ENCODE measurements at regions not wholly inside any gene's neighbourhood (a gene's known extent, or its start where the extent isn't known, plus 50 kb on each side); places are given as distances from the start of the nearest gene placed in this dataset.

DNA sequence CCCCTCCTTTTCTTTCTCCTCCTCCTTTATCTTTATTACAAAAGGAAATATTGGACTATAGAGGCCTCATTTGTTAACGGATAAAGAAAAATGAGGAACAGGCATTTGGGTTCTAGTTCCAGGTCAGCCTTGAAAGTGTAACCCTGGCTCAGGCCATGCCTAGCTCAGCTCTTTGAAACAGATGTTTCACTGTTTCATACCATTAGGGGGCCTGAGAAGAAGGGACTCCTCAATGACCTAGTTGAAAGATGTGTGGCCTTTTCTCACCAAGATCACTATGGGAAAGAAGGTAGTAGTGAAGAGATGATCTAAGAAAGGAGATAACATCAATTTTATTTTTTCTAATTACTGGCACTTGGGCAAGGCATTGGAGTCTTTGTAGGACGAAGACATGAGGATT lies 952.7 kb downstream of the SLC4A3 start:
- DNase-seq (ENCODE audit: insufficient read length, low spot score, missing footprints) = no peak
- H3K27me3 ChIP-seq (ENCODE audit: insufficient read depth, low read length) = no peaks in the 10 kb centered on the region
- no peak overlapping the region for H3K4me2 ChIP-seq (ENCODE audit: insufficient read depth, low read length)
- no peaks in the 10 kb centered on the region for H3K79me2 ChIP-seq (ENCODE audit: insufficient read depth, low read length)
- H3K4me1 ChIP-seq (ENCODE audit: insufficient read depth, low read length) = no peaks in the 10 kb centered on the region
- no peak overlapping the region for H2AFZ ChIP-seq (ENCODE audit: low read length)
- no peak overlapping the region for H3K4me3 ChIP-seq (ENCODE audit: insufficient read depth, low read length)
- H3K9me3 ChIP-seq (ENCODE audit: low read depth, low read length) = no peaks in the 10 kb centered on the region
- TF ChIP-seq CTCF (IDR thresholded peaks at IDR 0.05; ENCODE audit: extremely low read depth, low read depth, low read length) = no peak
- no peak overlapping the region for H3K27ac ChIP-seq (ENCODE audit: low read depth, low read length)
- no peaks in the 10 kb centered on the region for H4K20me1 ChIP-seq (ENCODE audit: insufficient read depth, low read length)
- H3K36me3 ChIP-seq (ENCODE audit: insufficient read depth, low read length) = no peaks in the 10 kb centered on the region

- no peak for DNase-seq (ENCODE audit: insufficient read length, low spot score, missing footprints)
- no peaks in the 10 kb centered on the region for H3K27me3 ChIP-seq (ENCODE audit: insufficient read depth, low read length)
Observed at GRCh38 chr2:220583725-220584124, 956.3 kb downstream of the SLC4A3 start.

DNA sequence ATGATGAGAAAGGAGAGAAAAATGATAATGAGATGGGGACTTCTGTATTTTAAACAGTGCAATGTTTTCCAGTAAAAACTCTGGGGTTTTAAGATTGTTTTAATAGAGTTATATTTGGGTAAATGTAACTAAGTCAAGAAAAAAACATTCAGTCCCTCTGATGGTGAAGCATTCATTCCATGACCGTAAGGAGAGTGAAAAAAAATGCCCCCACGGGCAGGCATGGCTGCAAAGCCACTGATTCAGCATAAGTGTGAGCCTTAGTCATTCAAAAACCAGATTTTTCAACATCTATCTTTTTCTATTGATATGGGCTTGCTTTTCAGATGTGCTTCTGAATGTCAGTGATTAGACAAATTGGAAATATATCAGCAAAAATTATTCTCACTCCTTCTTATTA lies 957.8 kb downstream of the SLC4A3 start:
- Histone ChIP-seq H4K20me1 (ENCODE audit: insufficient read depth, low read length) (no peaks in the 10 kb centered on the region), H3K4me1 (ENCODE audit: insufficient read depth, low read length) (no peaks in the 10 kb centered on the region), H3K9me3 (ENCODE audit: low read depth, low read length) (no peaks in the 10 kb centered on the region), H2AFZ (ENCODE audit: low read length) (no peak overlapping the region), H3K4me2 (ENCODE audit: insufficient read depth, low read length) (no peak overlapping the region), H3K27me3 (ENCODE audit: insufficient read depth, low read length) (no peaks in the 10 kb centered on the region), H3K36me3 (ENCODE audit: insufficient read depth, low read length) (no peaks in the 10 kb centered on the region), H3K79me2 (ENCODE audit: insufficient read depth, low read length) (no peaks in the 10 kb centered on the region), H3K27ac (ENCODE audit: low read depth, low read length) (no peak overlapping the region), H3K4me3 (ENCODE audit: insufficient read depth, low read length) (no peak overlapping the region)
- no peak for TF ChIP-seq CTCF (IDR thresholded peaks at IDR 0.05; ENCODE audit: extremely low read depth, low read depth, low read length)
- DNase-seq (ENCODE audit: insufficient read length, low spot score, missing footprints) = no peak

More at GRCh38 chr2:220583725-220584124, 956.3 kb downstream of the SLC4A3 start:
- Histone ChIP-seq H3K9me3 (ENCODE audit: low read depth, low read length) (no peaks in the 10 kb centered on the region), H2AFZ (ENCODE audit: low read length) (no peak overlapping the region), H3K79me2 (ENCODE audit: insufficient read depth, low read length) (no peaks in the 10 kb centered on the region), H3K4me2 (ENCODE audit: insufficient read depth, low read length) (no peak overlapping the region), H3K36me3 (ENCODE audit: insufficient read depth, low read length) (no peaks in the 10 kb centered on the region), H3K4me1 (ENCODE audit: insufficient read depth, low read length) (no peaks in the 10 kb centered on the region), H3K4me3 (ENCODE audit: insufficient read depth, low read length) (no peak overlapping the region), H3K27ac (ENCODE audit: low read depth, low read length) (no peak overlapping the region), H4K20me1 (ENCODE audit: insufficient read depth, low read length) (no peaks in the 10 kb centered on the region)
- TF ChIP-seq CTCF (IDR thresholded peaks at IDR 0.05; ENCODE audit: extremely low read depth, low read depth, low read length) = no peak

DNA sequence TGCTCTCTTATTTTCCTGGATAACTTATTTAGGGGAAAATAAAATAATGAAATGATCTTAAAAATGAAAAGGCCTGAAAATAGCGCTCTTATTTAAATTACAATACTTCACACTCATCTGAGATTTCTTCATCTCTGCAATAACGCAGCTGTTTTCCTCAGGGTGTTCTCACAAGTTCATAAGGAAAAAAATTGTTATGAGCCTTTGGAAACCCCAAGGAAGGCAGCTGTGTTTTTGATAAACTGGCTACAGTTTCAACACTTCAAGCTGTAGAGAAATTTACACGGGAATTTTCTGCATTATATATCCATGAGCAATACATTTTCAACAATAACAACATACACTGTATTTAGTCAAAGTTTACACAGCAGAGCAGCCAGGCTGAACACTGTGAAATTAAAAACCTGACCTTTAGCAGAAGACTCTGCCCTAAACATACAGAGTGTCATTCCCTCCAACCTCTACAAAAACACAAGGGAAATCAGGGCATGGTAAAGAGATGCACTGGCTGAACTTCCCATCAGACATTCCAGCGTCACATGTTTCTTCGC lies 959.6 kb downstream of the SLC4A3 start:
- no peaks in the 10 kb centered on the region for H4K20me1 ChIP-seq (ENCODE audit: insufficient read depth, low read length)
- no peak overlapping the region for H3K4me2 ChIP-seq (ENCODE audit: insufficient read depth, low read length)
- H3K4me1 ChIP-seq (ENCODE audit: insufficient read depth, low read length) = no peaks in the 10 kb centered on the region
- no peaks in the 10 kb centered on the region for H3K79me2 ChIP-seq (ENCODE audit: insufficient read depth, low read length)
- no peaks in the 10 kb centered on the region for H3K36me3 ChIP-seq (ENCODE audit: insufficient read depth, low read length)
- no peak for DNase-seq (ENCODE audit: insufficient read length, low spot score, missing footprints)
- H3K27me3 ChIP-seq (ENCODE audit: insufficient read depth, low read length) = no peaks in the 10 kb centered on the region
- TF ChIP-seq CTCF (IDR thresholded peaks at IDR 0.05; ENCODE audit: extremely low read depth, low read depth, low read length) = no peak
- no peaks in the 10 kb centered on the region for H3K9me3 ChIP-seq (ENCODE audit: low read depth, low read length)
- H3K27ac ChIP-seq (ENCODE audit: low read depth, low read length) = no peak overlapping the region
- no peak overlapping the region for H2AFZ ChIP-seq (ENCODE audit: low read length)
- H3K4me3 ChIP-seq (ENCODE audit: insufficient read depth, low read length) = no peak overlapping the region
